ENCODE measurements at regions not wholly inside any gene's neighbourhood (a gene's known extent, or its start where the extent isn't known, plus 50 kb on each side); places are given as distances from the start of the nearest gene placed in this dataset.

GRCh38 chr18:1446765-1447164 is 542.1 kb downstream of the ADCYAP1 start:
- no peak for DNase-seq (ENCODE audit: low spot score)
- POLR2A ChIA-PET (ENCODE audit: low non-redundant PET) = no interaction called here
- H3K27ac ChIP-seq = no peak overlapping the region
- no peak for TF ChIP-seq CTCF (conservative IDR thresholded peaks at IDR 0.05; ENCODE audit: low read depth)
- CTCF ChIA-PET = no interaction called here

- ChIA-PET POLR2A (ENCODE audit: low non-redundant PET) (no interaction called here), CTCF (no interaction called here)
- no peak overlapping the region for H3K27ac ChIP-seq
- TF ChIP-seq CTCF (conservative IDR thresholded peaks at IDR 0.05; ENCODE audit: low read depth) = no peak
- DNase-seq (ENCODE audit: low spot score) = no peak
Observed at GRCh38 chr18:1452821-1453220, 548.1 kb downstream of the ADCYAP1 start.

- DNase-seq (ENCODE audit: low spot score) = no peak
- no peak overlapping the region for H3K27ac ChIP-seq
- ChIA-PET POLR2A (ENCODE audit: low non-redundant PET) (no interaction called here), CTCF (no interaction called here)
- no peak for TF ChIP-seq CTCF (conservative IDR thresholded peaks at IDR 0.05; ENCODE audit: low read depth)
Observed at GRCh38 chr18:1455605-1456004, 550.9 kb downstream of the ADCYAP1 start.

GRCh38 chr18:1458547-1458946 is 553.9 kb downstream of the ADCYAP1 start:
- H3K27ac ChIP-seq = no peak overlapping the region
- CTCF ChIA-PET = no interaction called here
- POLR2A ChIA-PET (ENCODE audit: low non-redundant PET) = no interaction called here
- no peak for DNase-seq (ENCODE audit: low spot score)
- TF ChIP-seq CTCF (conservative IDR thresholded peaks at IDR 0.05; ENCODE audit: low read depth) = no peak

DNA sequence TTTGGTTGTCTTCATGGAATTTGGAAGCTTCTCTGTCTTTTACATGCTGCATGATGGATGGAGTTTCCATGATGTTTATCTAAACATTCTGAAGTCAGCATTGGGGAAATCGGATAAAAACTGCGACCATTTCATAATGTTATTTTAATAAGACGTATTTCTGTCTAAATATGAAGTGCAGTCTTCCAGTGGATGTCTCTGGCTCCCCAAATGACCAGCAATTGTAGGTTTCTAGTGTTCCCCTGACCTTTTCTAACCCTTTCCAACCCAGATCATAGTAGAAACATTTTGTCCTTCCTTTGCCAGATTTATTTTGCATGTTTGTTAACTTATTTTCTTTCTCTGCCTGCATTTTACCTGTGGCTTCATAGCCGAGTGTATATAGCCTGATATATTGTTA is 559.3 kb downstream of the ADCYAP1 start:
- H3K27ac ChIP-seq = no peak overlapping the region
- DNase-seq (ENCODE audit: low spot score) = no peak
- CTCF ChIA-PET = no interaction called here
- TF ChIP-seq CTCF (conservative IDR thresholded peaks at IDR 0.05; ENCODE audit: low read depth) = no peak
- POLR2A ChIA-PET (ENCODE audit: low non-redundant PET) = no interaction called here

GRCh38 chr18:1464444-1465217 is 560.0 kb downstream of the ADCYAP1 start:
- no peak for DNase-seq (ENCODE audit: low spot score)
- POLR2A ChIA-PET (ENCODE audit: low non-redundant PET) = no interaction called here
- no peak overlapping the region for H3K27ac ChIP-seq
- no peak for TF ChIP-seq CTCF (conservative IDR thresholded peaks at IDR 0.05; ENCODE audit: low read depth)
- CTCF ChIA-PET = no interaction called here
